ENCODE measurements at regions not wholly inside any gene's neighbourhood (a gene's known extent, or its start where the extent isn't known, plus 50 kb on each side); places are given as distances from the start of the nearest gene placed in this dataset.
A peak's percentile ranks its signal among the peaks of the same experiment; 100 is the strongest.

- peak; percentile 50 for DNase-seq
Measured at GRCh38 chr13:111895896-111896821, 170.8 kb upstream of the SOX1 start.

DNA sequence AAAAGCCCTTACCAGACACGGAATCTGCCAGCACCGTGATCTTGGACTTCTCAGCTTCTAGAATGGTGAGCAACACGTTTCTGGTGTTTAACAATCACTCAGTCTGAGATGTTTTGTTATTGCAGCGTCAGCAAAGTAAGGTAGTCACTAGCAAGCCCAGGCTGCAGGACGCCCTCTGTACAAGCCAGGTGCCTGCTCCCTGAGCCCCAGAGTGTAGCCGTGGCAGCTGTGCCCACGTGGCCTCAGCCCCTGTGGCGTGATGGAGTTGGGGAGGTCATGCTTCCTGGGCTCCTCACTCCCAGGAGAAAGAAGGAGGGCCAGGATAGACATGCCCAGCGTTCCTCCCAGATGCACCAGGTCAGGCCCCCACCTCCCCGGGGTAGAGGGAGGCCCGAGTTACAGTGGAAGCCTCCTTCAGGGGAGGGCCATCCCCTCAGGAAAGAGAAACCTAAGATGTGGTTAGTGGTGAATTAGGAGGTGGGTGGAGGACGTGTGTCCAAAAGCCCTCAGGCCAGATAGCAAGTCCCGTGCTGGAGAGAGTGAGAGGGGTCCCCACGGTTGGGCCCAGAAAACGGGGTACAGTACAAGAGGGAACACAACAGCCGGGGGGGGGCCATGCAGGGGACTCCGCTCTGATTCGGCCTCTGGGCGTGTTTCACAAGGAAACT is 169.6 kb upstream of the SOX1 start:
- DNase-seq, result peak; percentile 45

DNA sequence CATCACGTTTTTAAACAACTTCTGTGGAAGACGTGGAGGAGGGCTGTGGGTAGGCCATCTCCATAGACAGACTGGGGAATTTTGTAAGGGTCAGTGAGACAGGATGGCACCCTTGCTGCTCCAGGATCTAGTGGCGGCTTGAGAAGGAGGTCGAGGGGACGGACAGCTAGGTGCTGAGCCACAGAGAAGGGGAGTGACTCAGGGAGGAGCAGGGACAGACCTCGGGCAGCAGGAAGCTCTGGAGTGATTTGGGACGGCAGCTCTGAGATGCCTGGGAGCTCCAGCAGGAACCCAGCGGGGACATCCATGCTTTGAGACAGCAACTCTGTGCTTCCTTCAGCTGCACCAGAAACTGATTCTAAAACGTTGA is 169.1 kb upstream of the SOX1 start:
- peak; percentile 36 for DNase-seq

DNA sequence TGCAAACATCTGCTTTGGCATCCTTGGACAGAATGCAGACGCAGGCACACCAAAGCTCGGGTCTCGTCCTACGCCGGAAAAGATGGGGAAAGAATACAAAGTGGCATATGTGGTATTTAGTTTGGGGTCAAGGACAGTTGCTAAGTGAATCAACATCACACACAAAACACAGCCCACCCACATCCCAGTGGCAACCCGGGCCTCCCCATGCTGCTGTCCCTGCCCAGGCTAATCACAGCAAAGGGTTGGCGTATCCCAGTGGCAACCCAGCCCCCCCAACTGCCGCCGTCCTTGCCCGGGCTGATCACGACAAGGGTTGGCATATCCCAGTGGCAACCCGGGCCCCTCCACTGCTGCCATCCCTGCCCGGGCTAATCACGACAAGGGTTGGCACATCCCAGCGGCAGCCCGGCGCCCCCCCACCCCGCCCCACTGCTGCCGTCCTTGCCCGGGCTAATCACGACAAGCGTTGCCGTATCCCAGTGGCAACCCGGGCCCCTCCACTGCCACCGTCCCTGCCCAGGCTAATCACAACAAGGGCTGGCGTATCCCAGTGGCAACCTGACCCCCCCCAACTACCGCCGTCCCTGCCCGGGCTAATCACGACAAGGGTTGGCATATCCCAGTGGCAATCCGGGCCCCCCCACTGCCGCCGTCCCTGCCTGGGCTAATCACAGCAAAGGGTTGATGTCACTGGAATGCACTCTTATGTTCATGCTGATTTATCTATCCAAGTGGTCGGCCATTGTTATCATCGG is 167.8 kb upstream of the SOX1 start:
- peak; percentile 39 for DNase-seq

- no peak for DNase-seq
Measured at GRCh38 chr13:111899714-111900389, 167.1 kb upstream of the SOX1 start.

- peak; percentile 49 for DNase-seq
Measured at GRCh38 chr13:111900390-111901131, 166.4 kb upstream of the SOX1 start.

DNA sequence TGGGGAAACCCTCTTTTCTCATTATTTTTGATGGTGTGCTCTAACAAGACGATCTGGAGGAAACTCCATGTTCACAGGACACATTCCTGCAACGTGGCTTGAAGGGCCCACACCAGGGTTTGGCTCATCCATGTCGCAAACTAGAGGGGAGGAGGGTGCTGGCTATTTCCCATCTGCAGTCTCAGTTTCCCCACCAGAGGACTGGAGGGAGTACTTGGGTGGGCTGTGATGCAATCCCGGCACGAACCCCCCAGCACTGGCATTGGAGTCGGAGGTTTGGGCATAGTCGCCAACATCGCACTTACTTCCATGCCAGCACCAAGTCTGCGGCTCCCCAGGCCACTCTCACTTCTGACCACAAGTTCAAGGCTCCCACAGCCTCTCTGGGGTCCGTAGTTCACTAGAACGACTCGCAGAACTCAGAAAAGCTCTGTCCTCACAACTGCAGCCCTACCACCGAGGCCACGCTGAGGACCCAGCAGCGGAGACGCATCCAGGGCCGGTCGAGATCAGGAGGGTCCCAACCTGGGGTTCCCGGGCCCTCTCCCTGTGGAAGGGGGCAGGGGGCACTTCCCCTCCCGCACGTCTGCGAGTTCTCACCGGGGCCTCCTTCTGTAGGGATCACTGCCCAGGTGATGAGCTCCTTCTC is 165.6 kb upstream of the SOX1 start:
- DNase-seq, result peak; percentile 44

DNA sequence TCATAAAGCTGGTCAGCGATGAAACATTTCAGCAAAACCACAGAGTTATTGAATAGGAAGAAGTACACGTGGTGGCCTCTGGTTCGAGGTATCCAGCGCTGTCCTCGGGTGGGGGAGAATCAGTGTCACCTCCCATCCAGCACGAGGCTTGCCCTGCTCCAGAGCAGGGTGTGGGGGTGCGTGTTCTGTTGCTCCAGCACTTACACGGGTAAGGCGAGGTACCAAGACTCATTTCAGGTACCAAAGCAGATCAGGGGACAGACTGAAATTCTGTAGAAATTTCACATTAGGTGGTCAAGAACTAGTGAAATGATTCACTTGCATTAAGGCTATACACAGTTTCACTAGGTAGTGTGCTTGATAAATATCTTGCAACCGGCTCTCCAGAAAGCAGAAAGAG is 164.2 kb upstream of the SOX1 start:
- DNase-seq, result peak; percentile 29

- DNase-seq, result peak; percentile 61
Measured at GRCh38 chr13:111903143-111903542, 163.8 kb upstream of the SOX1 start.

GRCh38 chr13:111904166-111904565 is 162.8 kb upstream of the SOX1 start:
- peak; percentile 34 for DNase-seq

GRCh38 chr13:111904701-111905608 is 162.0 kb upstream of the SOX1 start:
- DNase-seq, result peak; percentile 42

- DNase-seq, result peak; percentile 33
Measured at GRCh38 chr13:111905609-111905945, 161.4 kb upstream of the SOX1 start.

- no peak for DNase-seq
Measured at GRCh38 chr13:111906306-111906705, 160.6 kb upstream of the SOX1 start.

DNA sequence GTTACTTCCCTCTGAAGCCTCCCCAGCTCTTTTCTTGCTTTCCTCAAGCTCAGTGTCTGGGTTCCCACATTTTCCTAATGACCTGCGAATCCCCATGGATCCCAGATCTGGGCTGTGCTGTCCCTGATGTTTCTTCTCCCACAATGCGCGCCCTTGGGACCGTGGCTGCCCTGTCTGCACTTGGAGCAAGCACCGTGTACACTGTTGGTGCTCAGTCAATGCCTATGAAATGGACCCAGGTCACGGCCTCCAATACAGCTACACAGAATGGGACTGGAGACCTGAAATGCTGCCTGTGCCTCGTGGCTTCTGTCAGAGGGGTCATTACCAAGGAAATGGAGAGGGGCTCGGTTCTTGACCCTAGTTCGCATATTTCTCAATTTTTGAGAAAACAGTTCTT is 160.1 kb upstream of the SOX1 start:
- peak; percentile 40 for DNase-seq

GRCh38 chr13:111907341-111907880 is 159.5 kb upstream of the SOX1 start:
- DNase-seq, result no peak

- DNase-seq, result peak; percentile 48
Measured at GRCh38 chr13:111908361-111908760, 158.6 kb upstream of the SOX1 start.

GRCh38 chr13:111908981-111909380 is 158.0 kb upstream of the SOX1 start:
- no peak for DNase-seq

DNA sequence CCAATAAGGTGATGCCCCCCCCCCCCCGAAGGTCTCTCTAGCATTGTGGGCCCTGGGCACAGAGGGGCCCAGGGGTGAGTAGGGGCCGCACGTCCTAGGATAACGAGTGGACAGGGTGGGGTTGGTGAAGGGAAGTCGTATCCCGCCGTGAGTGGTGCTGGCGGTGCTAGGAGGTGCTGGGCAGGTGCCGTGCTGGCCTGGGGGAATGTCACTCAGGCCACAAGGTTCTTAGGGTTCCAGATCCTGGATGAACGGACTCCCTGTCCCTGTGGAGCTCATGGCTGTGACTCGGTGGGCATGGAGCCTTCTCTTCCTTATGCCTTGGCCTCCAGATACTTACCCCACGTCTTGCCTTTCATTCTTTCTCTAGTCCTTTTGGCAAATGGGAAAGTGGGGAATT is 157.4 kb upstream of the SOX1 start:
- DNase-seq, result peak; percentile 36

- peak; percentile 37 for DNase-seq
Measured at GRCh38 chr13:111909971-111910671, 156.8 kb upstream of the SOX1 start.
